Endodermal cell (in vitro differentiated cells): ENCODE measurements at regions not wholly inside any gene's neighbourhood (a gene's known extent, or its start where the extent isn't known, plus 50 kb on each side); places are given as distances from the start of the nearest gene placed in this dataset.

Experiments used
- DNase-seq: peaks from one replicate; pipeline ENCODE4 v3.0.0-alpha.2; 2017
- H3K27ac ChIP-seq: 2 replicates; pipeline ENCODE4 v1.5.1; 2013; ENCODE audit warnings: mild to moderate bottlenecking, low read depth, low read length, moderate library complexity
- H3K27me3 ChIP-seq: 2 replicates; pipeline ENCODE4 v1.6.1; 2013; ENCODE audit warnings: mild to moderate bottlenecking, low read length, moderate library complexity; ENCODE audit not compliant: insufficient read depth, control insufficient read depth, poor library complexity, severe bottlenecking
- H3K36me3 ChIP-seq: 2 replicates; pipeline ENCODE4 v1.7.0; 2013; ENCODE audit warnings: mild to moderate bottlenecking, low read length, moderate library complexity; ENCODE audit not compliant: control insufficient read depth, insufficient read depth
- H3K4me1 ChIP-seq: one replicate; pipeline ENCODE4 v1.7.0; 2013; ENCODE audit warnings: low read length; ENCODE audit not compliant: control insufficient read depth, insufficient read depth
- H3K4me3 ChIP-seq: 2 replicates; pipeline ENCODE4 v1.5.1; 2013; ENCODE audit warnings: mild to moderate bottlenecking, low read length, moderate library complexity
- H3K9ac ChIP-seq: 2 replicates; pipeline ENCODE4 v1.6.1; 2013; ENCODE audit warnings: mild to moderate bottlenecking, low read length, moderate library complexity; ENCODE audit not compliant: poor library complexity, severe bottlenecking; ENCODE audit errors: extremely low read depth
- H3K9me3 ChIP-seq: 2 replicates; pipeline ENCODE4 v1.6.1; 2013; ENCODE audit warnings: mild to moderate bottlenecking, low read length, moderate library complexity; ENCODE audit not compliant: control insufficient read depth
- H3K27ac Mint-ChIP-seq: 2 replicates; pipeline ENCODE4 v1.8.0; 2020; ENCODE audit warnings: mixed read lengths
- H3K27me3 Mint-ChIP-seq: 2 replicates; pipeline ENCODE4 v1.8.0; 2021; ENCODE audit warnings: mild to moderate bottlenecking, mixed read lengths; ENCODE audit not compliant: insufficient read depth
- H3K36me3 Mint-ChIP-seq: 2 replicates; pipeline ENCODE4 v1.8.0; 2020; ENCODE audit warnings: low read depth, mixed read lengths
- H3K4me1 Mint-ChIP-seq: 2 replicates; pipeline ENCODE4 v1.8.0; 2020; ENCODE audit warnings: mixed read lengths
- H3K4me3 Mint-ChIP-seq: 2 replicates; pipeline ENCODE4 v1.8.0; 2020; ENCODE audit warnings: mild to moderate bottlenecking, moderate library complexity, mixed read lengths
- H3K9me3 Mint-ChIP-seq: 2 replicates; pipeline ENCODE4 v1.8.0; 2020; ENCODE audit warnings: mild to moderate bottlenecking, mixed read lengths
- WGBS, 2 experiments: methylation state at CpG; one replicate each; pipeline versions ENCODE4 v1.1.5 to v1.1.7; 2013; ENCODE audit warnings: missing lambda C conversion rate in 2 of 2, mixed read lengths in 1 of 2; ENCODE audit not compliant: insufficient coverage in 1 of 2, insufficient read length in 1 of 2; 5-methylcytosine and 5-hydroxymethylcytosine counted together
- TF ChIP-seq, protein P1 (sequence below): fragments of 200-600 bp; sonication (generic); conservative IDR thresholded peaks from 2 replicates; pipeline ENCODE4 v1.5.0; 2021; ENCODE audit warnings: antibody characterized with exemption, mild to moderate bottlenecking

DNA sequence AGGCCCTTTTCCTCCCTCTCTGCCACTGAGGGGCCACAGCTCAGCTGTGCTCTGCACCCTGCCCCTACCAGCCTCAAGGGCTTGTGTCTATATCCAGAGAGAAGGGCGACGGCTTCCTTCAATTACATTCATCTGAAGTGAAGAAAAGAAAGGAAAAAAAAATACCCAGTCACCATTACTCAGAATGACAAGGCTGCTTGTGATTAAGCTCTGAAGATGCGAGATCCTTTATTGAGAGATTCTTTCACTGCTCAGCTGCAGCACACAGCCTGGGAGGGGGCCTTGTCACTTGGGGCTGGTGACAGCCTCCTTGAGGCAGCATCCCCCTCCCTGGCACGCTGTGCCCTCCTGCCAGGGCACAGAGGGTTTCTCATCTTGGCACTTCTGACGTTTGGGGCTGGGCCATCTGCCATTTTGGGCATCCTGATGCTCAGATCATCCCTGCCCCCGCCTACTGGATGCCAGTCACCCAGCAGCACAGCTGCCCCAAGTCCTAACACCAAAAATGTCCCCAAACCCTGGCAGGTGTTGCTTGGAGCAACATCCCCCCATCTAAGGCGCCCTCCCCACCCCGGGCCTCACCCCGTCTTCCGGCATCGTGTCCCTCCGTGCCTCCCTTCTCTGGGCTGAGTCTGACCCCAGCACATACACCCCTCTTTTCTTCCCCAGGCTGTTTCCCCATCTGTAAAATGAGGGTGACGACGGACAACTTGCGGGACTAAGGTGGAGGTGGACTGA lies 1394.7 kb downstream of the BRD1 start:
- Mint-ChIP-seq H3K36me3 (no peaks in the 10 kb centered on the region), H3K4me3 (no peak overlapping the region), H3K4me1 (peaks cover 10% of the 10 kb centered on the region), H3K27me3 (peaks cover 12% of the 10 kb centered on the region), H3K9me3 (no peaks in the 10 kb centered on the region), H3K27ac (no peak overlapping the region)
- no peaks in the 10 kb centered on the region for H3K9me3 ChIP-seq
- no peak for DNase-seq
- H3K4me3 ChIP-seq: no peak overlapping the region
- no peaks in the 10 kb centered on the region for H3K27me3 ChIP-seq
- TF ChIP-seq, protein P1, sequence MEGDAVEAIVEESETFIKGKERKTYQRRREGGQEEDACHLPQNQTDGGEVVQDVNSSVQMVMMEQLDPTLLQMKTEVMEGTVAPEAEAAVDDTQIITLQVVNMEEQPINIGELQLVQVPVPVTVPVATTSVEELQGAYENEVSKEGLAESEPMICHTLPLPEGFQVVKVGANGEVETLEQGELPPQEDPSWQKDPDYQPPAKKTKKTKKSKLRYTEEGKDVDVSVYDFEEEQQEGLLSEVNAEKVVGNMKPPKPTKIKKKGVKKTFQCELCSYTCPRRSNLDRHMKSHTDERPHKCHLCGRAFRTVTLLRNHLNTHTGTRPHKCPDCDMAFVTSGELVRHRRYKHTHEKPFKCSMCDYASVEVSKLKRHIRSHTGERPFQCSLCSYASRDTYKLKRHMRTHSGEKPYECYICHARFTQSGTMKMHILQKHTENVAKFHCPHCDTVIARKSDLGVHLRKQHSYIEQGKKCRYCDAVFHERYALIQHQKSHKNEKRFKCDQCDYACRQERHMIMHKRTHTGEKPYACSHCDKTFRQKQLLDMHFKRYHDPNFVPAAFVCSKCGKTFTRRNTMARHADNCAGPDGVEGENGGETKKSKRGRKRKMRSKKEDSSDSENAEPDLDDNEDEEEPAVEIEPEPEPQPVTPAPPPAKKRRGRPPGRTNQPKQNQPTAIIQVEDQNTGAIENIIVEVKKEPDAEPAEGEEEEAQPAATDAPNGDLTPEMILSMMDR: no peak
- H3K4me1 ChIP-seq: peaks cover 6% of the 10 kb centered on the region
- no peak overlapping the region for H3K9ac ChIP-seq
- no peaks in the 10 kb centered on the region for H3K36me3 ChIP-seq
- WGBS, 2 experiments: 87 to 97% methylated on average over 6 to 14 of the region's 15 CpGs
- H3K27ac ChIP-seq: no peak overlapping the region

DNA sequence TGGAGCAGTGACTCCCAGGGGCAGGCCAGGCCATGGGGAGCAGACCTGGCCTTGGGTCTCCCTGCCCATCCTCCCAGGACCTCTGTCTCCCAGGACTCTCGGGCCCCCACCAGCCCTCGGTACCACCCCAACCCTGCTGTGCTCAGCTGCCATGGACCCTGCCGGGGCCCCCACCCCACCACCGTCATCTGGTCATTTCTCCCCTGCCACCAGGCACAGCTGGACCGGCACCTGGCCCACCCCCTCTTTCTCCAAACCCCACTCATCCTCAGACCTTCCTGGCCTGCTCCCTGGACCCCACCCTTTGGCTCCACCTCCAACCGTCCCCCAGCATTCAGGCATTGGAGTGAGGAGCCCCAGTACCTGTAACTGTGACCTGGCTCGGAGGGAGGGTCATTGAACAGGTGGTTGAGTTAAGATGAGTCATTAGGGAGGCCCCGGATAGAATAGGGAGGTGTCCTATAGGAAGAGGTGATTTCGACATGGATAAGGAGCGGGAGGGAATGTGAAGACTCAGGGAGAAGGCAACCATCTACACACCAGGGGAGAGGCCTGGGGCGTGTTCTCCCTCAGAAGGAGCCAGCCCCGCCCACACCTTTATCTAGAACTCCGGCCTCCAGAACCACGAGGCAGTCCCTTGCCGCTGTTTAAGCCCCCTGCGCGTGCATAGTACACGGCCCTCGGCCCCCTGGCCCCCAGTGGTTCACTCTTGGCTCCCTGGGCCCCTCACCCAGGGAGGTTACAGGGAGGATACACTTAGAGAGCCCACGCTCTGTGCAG lies 1395.9 kb downstream of the BRD1 start:
- no peak overlapping the region for H3K27ac Mint-ChIP-seq
- H3K4me3 Mint-ChIP-seq: no peak overlapping the region
- no peaks in the 10 kb centered on the region for H3K27me3 ChIP-seq
- H3K4me1 Mint-ChIP-seq: peaks cover 11% of the 10 kb centered on the region
- DNase-seq: no peak
- H3K27me3 Mint-ChIP-seq: peaks cover 8% of the 10 kb centered on the region
- H3K4me3 ChIP-seq: no peak overlapping the region
- H3K9me3 ChIP-seq: no peaks in the 10 kb centered on the region
- WGBS, 2 experiments: 90 to 100% methylated on average over 1 to 20 of the region's 20 CpGs
- H3K9me3 Mint-ChIP-seq: no peaks in the 10 kb centered on the region
- TF ChIP-seq, protein P1: no peak
- no peak overlapping the region for H3K9ac ChIP-seq
- no peak overlapping the region for H3K27ac ChIP-seq
- peaks cover 6% of the 10 kb centered on the region for H3K4me1 ChIP-seq
- no peaks in the 10 kb centered on the region for H3K36me3 ChIP-seq
- no peaks in the 10 kb centered on the region for H3K36me3 Mint-ChIP-seq

DNA sequence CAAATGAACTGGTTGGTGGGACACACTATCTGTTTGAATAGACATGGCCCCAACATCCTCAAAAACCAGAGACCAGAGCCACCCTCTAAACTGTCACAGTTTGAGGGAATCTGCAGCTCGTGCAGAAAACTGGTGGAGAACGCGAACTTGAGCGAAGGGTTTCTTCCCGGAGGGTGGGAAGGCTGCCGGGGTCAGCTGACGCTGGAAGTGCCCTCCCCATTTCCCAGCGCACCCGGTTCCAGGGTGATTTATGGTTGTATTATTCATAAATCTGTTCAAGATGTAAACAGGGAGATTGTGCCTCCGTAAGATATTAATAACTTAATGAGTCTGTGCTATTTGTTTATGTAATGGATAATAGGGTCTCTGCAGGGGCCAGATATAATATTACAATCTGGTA lies 1396.7 kb downstream of the BRD1 start:
- Histone ChIP-seq H3K4me1 (peaks cover 6% of the 10 kb centered on the region), H3K4me3 (no peak overlapping the region), H3K27ac (no peak overlapping the region), H3K27me3 (no peaks in the 10 kb centered on the region), H3K9me3 (no peaks in the 10 kb centered on the region), H3K36me3 (no peaks in the 10 kb centered on the region), H3K9ac (no peak overlapping the region)
- H3K9me3 Mint-ChIP-seq: no peaks in the 10 kb centered on the region
- H3K27ac Mint-ChIP-seq: no peak overlapping the region
- WGBS, 2 experiments: 96 to 100% methylated on average over 5 to 10 of the region's 10 CpGs
- DNase-seq: no peak
- H3K4me3 Mint-ChIP-seq: no peak overlapping the region
- peaks cover 12% of the 10 kb centered on the region for H3K4me1 Mint-ChIP-seq
- TF ChIP-seq, protein P1: no peak
- H3K36me3 Mint-ChIP-seq: no peaks in the 10 kb centered on the region
- peaks cover 6% of the 10 kb centered on the region for H3K27me3 Mint-ChIP-seq
